ENCODE measurements at regions not wholly inside any gene's neighbourhood (a gene's known extent, or its start where the extent isn't known, plus 50 kb on each side); places are given as distances from the start of the nearest gene placed in this dataset.

GRCh38 chr5:168179192-168179593 lies 112.3 kb upstream of the WWC1 start:
- TF ChIP-seq, protein P1, sequence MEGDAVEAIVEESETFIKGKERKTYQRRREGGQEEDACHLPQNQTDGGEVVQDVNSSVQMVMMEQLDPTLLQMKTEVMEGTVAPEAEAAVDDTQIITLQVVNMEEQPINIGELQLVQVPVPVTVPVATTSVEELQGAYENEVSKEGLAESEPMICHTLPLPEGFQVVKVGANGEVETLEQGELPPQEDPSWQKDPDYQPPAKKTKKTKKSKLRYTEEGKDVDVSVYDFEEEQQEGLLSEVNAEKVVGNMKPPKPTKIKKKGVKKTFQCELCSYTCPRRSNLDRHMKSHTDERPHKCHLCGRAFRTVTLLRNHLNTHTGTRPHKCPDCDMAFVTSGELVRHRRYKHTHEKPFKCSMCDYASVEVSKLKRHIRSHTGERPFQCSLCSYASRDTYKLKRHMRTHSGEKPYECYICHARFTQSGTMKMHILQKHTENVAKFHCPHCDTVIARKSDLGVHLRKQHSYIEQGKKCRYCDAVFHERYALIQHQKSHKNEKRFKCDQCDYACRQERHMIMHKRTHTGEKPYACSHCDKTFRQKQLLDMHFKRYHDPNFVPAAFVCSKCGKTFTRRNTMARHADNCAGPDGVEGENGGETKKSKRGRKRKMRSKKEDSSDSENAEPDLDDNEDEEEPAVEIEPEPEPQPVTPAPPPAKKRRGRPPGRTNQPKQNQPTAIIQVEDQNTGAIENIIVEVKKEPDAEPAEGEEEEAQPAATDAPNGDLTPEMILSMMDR (IDR thresholded peaks at IDR 0.05 in 8 of 11, conservative IDR thresholded peaks at IDR 0.05 in 3 of 11), result no peak
- TF ChIP-seq POLR2A (IDR thresholded peaks at IDR 0.05) (no peak), POLR2AphosphoS5 (IDR thresholded peaks at IDR 0.05) (no peak)
